PC-9 (cell line): ENCODE measurements at regions not wholly inside any gene's neighbourhood (a gene's known extent, or its start where the extent isn't known, plus 50 kb on each side); places are given as distances from the start of the nearest gene placed in this dataset.

Source experiments
- BruUV-seq: library from RNA; stranded (reverse); fragments of 400-500 nt; replicated peaks from 2 replicates; lab custom pipeline; 2021; lab: Mats Ljungman, UMichigan
- CTCF ChIA-PET: fragments of 300-600 bp; sonication (Branson Sonifier 250); formaldehyde crosslinking; loops from one replicate; lab custom pipeline; 2022; ENCODE audit warnings: antibody characterized with exemption; lab: Charles Lee
- POLR2A ChIA-PET: fragments of 300-600 bp; sonication (Branson Sonifier 250); formaldehyde crosslinking; loops from one replicate; lab custom pipeline; 2022; ENCODE audit warnings: antibody characterized with exemption; ENCODE audit not compliant: unreplicated experiment; lab: Charles Lee
- DNase-seq, 2 experiments: peaks; one replicate each; pipeline versions ENCODE4 v3.0.0 to v3.0.0-alpha.2; 2015 to 2022; ENCODE audit warnings: mixed read lengths in 1 of 2
- H2AFZ ChIP-seq: fragments of 200-600 bp; sonication (generic); 2 replicates; pipeline ENCODE4 v1.8.1; 2017; ENCODE audit warnings: antibody characterized with exemption
- H3F3A ChIP-seq: fragments of 200-600 bp; sonication (generic); 2 replicates; pipeline ENCODE4 v1.8.1; 2017; ENCODE audit warnings: antibody characterized with exemption, mild to moderate bottlenecking, low read depth; ENCODE audit not compliant: insufficient read depth
- H3K27ac ChIP-seq: fragments of 200-600 bp; sonication (generic); 2 replicates; pipeline ENCODE4 v1.6.1; 2016; ENCODE audit warnings: mixed run types
- H3K27me3 ChIP-seq: fragments of 200-600 bp; sonication (generic); 2 replicates; pipeline ENCODE4 v1.6.1; 2016; ENCODE audit warnings: low read depth, mixed run types; ENCODE audit not compliant: insufficient read depth
- H3K36me3 ChIP-seq: fragments of 200-600 bp; sonication (generic); 2 replicates; pipeline ENCODE4 v1.6.1; 2016; ENCODE audit warnings: low read depth, mixed run types
- H3K4me1 ChIP-seq: fragments of 200-600 bp; sonication (generic); replicated peaks from 2 replicates; pipeline ENCODE4 v1.6.1; 2016; ENCODE audit warnings: mixed run types; ENCODE audit not compliant: insufficient read depth
- H3K4me2 ChIP-seq: fragments of 200-600 bp; sonication (generic); 2 replicates; pipeline ENCODE4 v1.6.1; 2017; ENCODE audit warnings: mixed run types
- H3K4me3 ChIP-seq: fragments of 200-600 bp; sonication (generic); 2 replicates; pipeline ENCODE4 v1.6.1; 2016; ENCODE audit warnings: mixed run types
- H3K79me2 ChIP-seq: fragments of 200-600 bp; sonication (generic); 2 replicates; pipeline ENCODE4 v1.6.1; 2017; ENCODE audit warnings: low read depth, mixed run types
- H3K9me2 ChIP-seq: fragments of 200-600 bp; sonication (generic); 2 replicates; pipeline ENCODE4 v1.8.1; 2017; ENCODE audit warnings: mild to moderate bottlenecking; ENCODE audit not compliant: insufficient read depth
- H3K9me3 ChIP-seq: fragments of 200-600 bp; sonication (generic); 2 replicates; pipeline ENCODE4 v1.8.1; 2016; ENCODE audit warnings: low read depth; ENCODE audit not compliant: insufficient read depth
- H4K20me1 ChIP-seq: fragments of 200-600 bp; sonication (generic); 2 replicates; pipeline ENCODE4 v1.8.1; 2017; ENCODE audit not compliant: insufficient read depth
- CTCF ChIP-seq: fragments of 200-600 bp; sonication (generic); conservative IDR thresholded peaks from 2 replicates; pipeline ENCODE4 v1.6.1; 2017; ENCODE audit warnings: mixed run types, antibody characterized with exemption, mild to moderate bottlenecking, moderate library complexity
- EZH2 ChIP-seq: fragments of 200-600 bp; sonication (generic); IDR thresholded peaks from 2 replicates; pipeline ENCODE4 v1.8.0; 2017; ENCODE audit warnings: antibody characterized with exemption, low read depth
- intact Hi-C: fragments of 100-400 bp; cut with micrococcal nuclease; formaldehyde crosslinking; loops from one replicate; pipeline ENCODE4 v1.10.0; 2022; ENCODE audit not compliant: unreplicated experiment

GRCh38 chr7:40977533-40977932, 725.4 kb downstream of the INHBA start:
- H4K20me1 ChIP-seq: no peaks in the 10 kb centered on the region
- peaks cover 36% of the 10 kb centered on the region for H3K4me1 ChIP-seq
- POLR2A ChIA-PET: interaction anchor here (0.6 to 1.0 kb wide), 4 partner anchors 55 to 77 kb away, joined by 4 to 8 read pairs (median 5); no protein-coding TSS in a partner anchor
- intact Hi-C loops: loop anchor here (1.0 to 2.0 kb wide), 8 partner anchors 26 to 720 kb away; no protein-coding TSS in a partner anchor
- H3K27me3 ChIP-seq: no peaks in the 10 kb centered on the region
- no TSS peak for BruUV-seq
- CTCF ChIA-PET: interaction anchor here (0.5 to 0.6 kb wide), 2 partner anchors 74 to 647 kb away, joined by 5 to 7 read pairs; no protein-coding TSS in a partner anchor
- TF ChIP-seq EZH2: no peak
- no peak for TF ChIP-seq CTCF
- peaks cover 31% of the 10 kb centered on the region for H3K9me3 ChIP-seq
- H2AFZ ChIP-seq: peak overlapping the region; percentile 31; the same call in 1 of the 2 replicates
- no peaks in the 10 kb centered on the region for H3K79me2 ChIP-seq
- H3K9me2 ChIP-seq: no peaks in the 10 kb centered on the region
- peak; percentile 54 to 100 for DNase-seq
- peak overlapping the region; percentile 43 for H3K4me2 ChIP-seq
- 0 out of 2 replicates have a peak, but pooled peaks cover 4% of the 10 kb centered on the region for H3K36me3 ChIP-seq
- peak overlapping the region; percentile 88 for H3K27ac ChIP-seq
- H3K4me3 ChIP-seq: no peak overlapping the region
- H3F3A ChIP-seq: peaks cover 35% of the 10 kb centered on the region

- BruUV-seq: no TSS peak
- H3K79me2 ChIP-seq: no peaks in the 10 kb centered on the region
- POLR2A ChIA-PET: interaction anchor here (0.6 kb wide), 1 partner anchor 1213 kb away, joined by 9 read pairs; no protein-coding TSS in a partner anchor
- no peak for DNase-seq
- no peak overlapping the region for H3K4me2 ChIP-seq
- H3K4me3 ChIP-seq: no peak overlapping the region
- H3K36me3 ChIP-seq: 0 out of 2 replicates have a peak, but pooled peaks cover 4% of the 10 kb centered on the region
- H3K27ac ChIP-seq: no peak overlapping the region
- H4K20me1 ChIP-seq: no peaks in the 10 kb centered on the region
- no peak for TF ChIP-seq EZH2
- no peak for TF ChIP-seq CTCF
- peaks cover 17% of the 10 kb centered on the region for H3K9me3 ChIP-seq
- H3K9me2 ChIP-seq: no peaks in the 10 kb centered on the region
- H3F3A ChIP-seq: peaks cover 14% of the 10 kb centered on the region
- no peaks in the 10 kb centered on the region for H3K27me3 ChIP-seq
- peaks cover 19% of the 10 kb centered on the region for H3K4me1 ChIP-seq
- CTCF ChIA-PET: no interaction called here
- H2AFZ ChIP-seq: no peak overlapping the region
- intact Hi-C loops: no loop called here
These were observed 730.5 kb downstream of the INHBA start for GRCh38 chr7:40972426-40972825.

GRCh38 chr7:40969641-40970040, 733.2 kb downstream of the INHBA start:
- H3K36me3 ChIP-seq: no peaks in the 10 kb centered on the region
- POLR2A ChIA-PET: interaction anchor here (0.8 kb wide), 1 partner anchor 56 kb away, joined by 9 read pairs; no protein-coding TSS in a partner anchor
- H3K9me3 ChIP-seq: peaks cover 6% of the 10 kb centered on the region; the same call in 1 of the 2 replicates
- H3K4me1 ChIP-seq: 0 out of 2 replicates have a peak, but pooled peaks cover 5% of the 10 kb centered on the region
- DNase-seq: no peak
- TF ChIP-seq EZH2 (no peak), CTCF (no peak)
- no peak overlapping the region for H3K27ac ChIP-seq
- no peaks in the 10 kb centered on the region for H3K27me3 ChIP-seq
- no peaks in the 10 kb centered on the region for H3F3A ChIP-seq
- no peaks in the 10 kb centered on the region for H3K9me2 ChIP-seq
- no peaks in the 10 kb centered on the region for H4K20me1 ChIP-seq
- no peak overlapping the region for H3K4me3 ChIP-seq
- CTCF ChIA-PET: no interaction called here
- no peaks in the 10 kb centered on the region for H3K79me2 ChIP-seq
- no TSS peak for BruUV-seq
- no peak overlapping the region for H3K4me2 ChIP-seq
- no peak overlapping the region for H2AFZ ChIP-seq
- intact Hi-C loops: no loop called here
